ENCODE measurements at regions not wholly inside any gene's neighbourhood (a gene's known extent, or its start where the extent isn't known, plus 50 kb on each side); places are given as distances from the start of the nearest gene placed in this dataset.

GRCh38 chr6:113290684-113291083 lies 566.5 kb upstream of the MARCKS start:
- TF ChIP-seq POLR2A (IDR thresholded peaks at IDR 0.05) (no peak), CTCF (IDR thresholded peaks at IDR 0.05) (no peak)
